PC-3 (cell line): ENCODE measurements at regions not wholly inside any gene's neighbourhood (a gene's known extent, or its start where the extent isn't known, plus 50 kb on each side); places are given as distances from the start of the nearest gene placed in this dataset.

ENCODE experiments used
- ATAC-seq: fragments of 200-7000 bp; cut with Tn5 transposase; 2 replicates; pipeline ENCODE4 v1.9.1; 2020; ENCODE audit warnings: mild to moderate bottlenecking, moderate library complexity
- BruUV-seq: library from RNA; stranded (reverse); fragments of 400-500 nt; replicated peaks from 2 replicates; lab custom pipeline; 2021; lab: Mats Ljungman, UMichigan
- CTCF ChIA-PET: fragments of 300-600 bp; sonication (Branson Sonifier 250); formaldehyde crosslinking; loops from one replicate; lab custom pipeline; 2022; ENCODE audit warnings: antibody characterized with exemption; lab: Charles Lee
- POLR2A ChIA-PET: fragments of 300-600 bp; sonication (Branson Sonifier 250); formaldehyde crosslinking; loops from one replicate; lab custom pipeline; 2022; ENCODE audit warnings: antibody characterized with exemption; ENCODE audit not compliant: unreplicated experiment; lab: Charles Lee
- DNase-seq: peaks from one replicate; pipeline ENCODE4 v3.0.0-alpha.2; 2015
- H2AFZ ChIP-seq: fragments of 300-600 bp; sonication (generic); 2 replicates; pipeline ENCODE4 v1.6.0; 2016; ENCODE audit warnings: antibody characterized with exemption, low read length
- H3F3A ChIP-seq: fragments of 300-600 bp; sonication (generic); one replicate; pipeline ENCODE4 v1.6.0; 2017; ENCODE audit warnings: antibody characterized with exemption, low read length, control low read depth, mild to moderate bottlenecking; ENCODE audit not compliant: unreplicated experiment
- H3K27ac ChIP-seq: fragments of 300-600 bp; sonication (generic); 2 replicates; pipeline ENCODE4 v1.5.1; 2016; ENCODE audit warnings: mild to moderate bottlenecking, low read length
- H3K27me3 ChIP-seq: fragments of 300-600 bp; sonication (generic); 2 replicates; pipeline ENCODE4 v1.6.1; 2016; ENCODE audit warnings: low read length, mixed read lengths
- H3K36me3 ChIP-seq: fragments of 300-600 bp; sonication (generic); 2 replicates; pipeline ENCODE4 v1.6.1; 2016; ENCODE audit warnings: low read depth, mixed run types, low read length, mixed read lengths
- H3K4me1 ChIP-seq: fragments of 300-600 bp; sonication (generic); 2 replicates; pipeline ENCODE4 v1.5.1; 2016; ENCODE audit warnings: low read length; ENCODE audit not compliant: insufficient read depth
- H3K4me2 ChIP-seq: fragments of 300-600 bp; sonication (generic); 2 replicates; pipeline ENCODE4 v1.6.0; 2016; ENCODE audit warnings: low read length
- H3K4me3 ChIP-seq: fragments of 300-600 bp; sonication (generic); 2 replicates; pipeline ENCODE4 v1.5.1; 2016; ENCODE audit warnings: mild to moderate bottlenecking, low read length, mixed read lengths
- H3K79me2 ChIP-seq: fragments of 300-600 bp; sonication (generic); 2 replicates; pipeline ENCODE4 v1.6.1; 2017; ENCODE audit warnings: low read length, mixed read lengths
- H3K9ac ChIP-seq: fragments of 300-600 bp; sonication (generic); 2 replicates; pipeline ENCODE4 v1.6.0; 2016; ENCODE audit warnings: mild to moderate bottlenecking, low read length
- H3K9me2 ChIP-seq: fragments of 300-600 bp; sonication (generic); replicated peaks from 2 replicates; pipeline ENCODE4 v1.6.1; 2016; ENCODE audit warnings: mixed run types, low read length, mixed read lengths
- H3K9me3 ChIP-seq: fragments of 300-600 bp; sonication (generic); 2 replicates; pipeline ENCODE4 v1.6.1; 2016; ENCODE audit warnings: low read length, mixed read lengths
- H4K20me1 ChIP-seq: fragments of 300-600 bp; sonication (generic); 2 replicates; pipeline ENCODE4 v1.6.1; 2016; ENCODE audit warnings: low read length, mixed read lengths
- EZH2 ChIP-seq: fragments of 300-600 bp; sonication (generic); IDR thresholded peaks from one replicate; pipeline ENCODE4 v1.6.1; 2017; ENCODE audit warnings: antibody characterized with exemption, mild to moderate bottlenecking, low read length; ENCODE audit not compliant: unreplicated experiment
- EZH2phosphoT487 ChIP-seq: fragments of 300-600 bp; sonication (generic); IDR thresholded peaks from 2 replicates; pipeline ENCODE4 v1.6.1; 2018; ENCODE audit warnings: mild to moderate bottlenecking, antibody characterized with exemption, low read length, borderline replicate concordance
- intact Hi-C: fragments of 100-400 bp; cut with micrococcal nuclease; formaldehyde crosslinking; loops from 2 replicates; pipeline ENCODE4 v1.9.0; 2023
- TF ChIP-seq, protein P1 (sequence below): fragments of 300-600 bp; sonication (generic); conservative IDR thresholded peaks from 2 replicates; pipeline ENCODE4 v1.5.1; 2017; ENCODE audit warnings: antibody characterized with exemption, low read depth, mild to moderate bottlenecking, low read length

DNA sequence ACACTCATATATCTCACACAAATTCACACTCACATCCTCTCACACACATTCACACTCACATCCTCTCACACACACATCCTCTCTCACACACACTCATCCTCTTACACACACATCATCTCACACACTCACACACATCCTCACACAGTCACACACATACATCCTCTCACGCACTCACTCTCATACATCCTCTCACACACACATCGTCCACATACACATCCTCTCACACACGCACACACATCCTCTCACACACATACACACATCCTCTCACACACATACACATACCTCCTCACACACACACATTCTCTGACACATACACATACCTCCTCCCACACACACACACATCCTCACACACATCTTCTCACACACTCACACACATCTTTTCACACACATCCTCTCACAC is 129.1 kb upstream of the SLC30A5 start:
- no peak for ATAC-seq
- no TSS peak for BruUV-seq

DNA sequence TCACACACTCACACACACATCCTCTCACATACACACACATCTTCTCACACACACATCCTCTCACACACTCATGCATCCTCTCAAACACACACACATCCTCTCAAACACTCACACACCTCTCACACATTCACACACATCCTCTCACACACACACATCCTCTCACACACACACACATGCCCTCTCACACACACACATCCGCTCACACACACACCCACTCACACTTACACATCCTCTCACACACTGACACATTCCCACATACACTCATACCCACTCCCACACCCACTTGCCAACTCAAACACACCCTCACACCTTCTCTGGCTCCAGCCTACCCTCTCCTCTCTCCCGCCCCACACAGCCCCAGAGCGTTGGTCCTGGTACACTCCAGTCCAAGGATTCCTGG is 127.9 kb upstream of the SLC30A5 start:
- Histone ChIP-seq H3K27ac (no peak overlapping the region), H3K27me3 (peaks cover 8% of the 10 kb centered on the region; the same call in 1 of the 2 replicates), H3K79me2 (no peaks in the 10 kb centered on the region), H3K4me2 (no peak overlapping the region), H3K9ac (no peak overlapping the region), H3K9me2 (no peaks in the 10 kb centered on the region), H3K4me3 (no peak overlapping the region), H4K20me1 (no peaks in the 10 kb centered on the region), H3F3A (no peaks in the 10 kb centered on the region), H2AFZ (no peak overlapping the region), H3K36me3 (no peaks in the 10 kb centered on the region), H3K4me1 (0 out of 2 replicates have a peak, but pooled peaks cover 3% of the 10 kb centered on the region), H3K9me3 (no peaks in the 10 kb centered on the region)
- intact Hi-C loops, result no loop called here
- no peak for TF ChIP-seq EZH2phosphoT487
- TF ChIP-seq, protein P1, sequence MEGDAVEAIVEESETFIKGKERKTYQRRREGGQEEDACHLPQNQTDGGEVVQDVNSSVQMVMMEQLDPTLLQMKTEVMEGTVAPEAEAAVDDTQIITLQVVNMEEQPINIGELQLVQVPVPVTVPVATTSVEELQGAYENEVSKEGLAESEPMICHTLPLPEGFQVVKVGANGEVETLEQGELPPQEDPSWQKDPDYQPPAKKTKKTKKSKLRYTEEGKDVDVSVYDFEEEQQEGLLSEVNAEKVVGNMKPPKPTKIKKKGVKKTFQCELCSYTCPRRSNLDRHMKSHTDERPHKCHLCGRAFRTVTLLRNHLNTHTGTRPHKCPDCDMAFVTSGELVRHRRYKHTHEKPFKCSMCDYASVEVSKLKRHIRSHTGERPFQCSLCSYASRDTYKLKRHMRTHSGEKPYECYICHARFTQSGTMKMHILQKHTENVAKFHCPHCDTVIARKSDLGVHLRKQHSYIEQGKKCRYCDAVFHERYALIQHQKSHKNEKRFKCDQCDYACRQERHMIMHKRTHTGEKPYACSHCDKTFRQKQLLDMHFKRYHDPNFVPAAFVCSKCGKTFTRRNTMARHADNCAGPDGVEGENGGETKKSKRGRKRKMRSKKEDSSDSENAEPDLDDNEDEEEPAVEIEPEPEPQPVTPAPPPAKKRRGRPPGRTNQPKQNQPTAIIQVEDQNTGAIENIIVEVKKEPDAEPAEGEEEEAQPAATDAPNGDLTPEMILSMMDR, result no peak
- TF ChIP-seq EZH2, result no peak
- ATAC-seq, result no peak
- CTCF ChIA-PET, result no interaction called here
- BruUV-seq, result no TSS peak
- POLR2A ChIA-PET, result no interaction called here
- DNase-seq, result no peak

More for the DNA sequence above, 129.1 kb upstream of the SLC30A5 start:
- no peak for DNase-seq
- Histone ChIP-seq H2AFZ (no peak overlapping the region), H3K79me2 (no peaks in the 10 kb centered on the region), H3K9me3 (no peaks in the 10 kb centered on the region), H3K9ac (no peak overlapping the region), H3K9me2 (no peaks in the 10 kb centered on the region), H4K20me1 (no peaks in the 10 kb centered on the region), H3K36me3 (no peaks in the 10 kb centered on the region), H3K4me2 (no peak overlapping the region), H3K4me1 (0 out of 2 replicates have a peak, but pooled peaks cover 3% of the 10 kb centered on the region), H3K27ac (no peak overlapping the region), H3K27me3 (no peaks in the 10 kb centered on the region), H3K4me3 (no peak overlapping the region), H3F3A (no peaks in the 10 kb centered on the region)
- ChIA-PET POLR2A (no interaction called here), CTCF (no interaction called here)
- TF ChIP-seq EZH2 (no peak), EZH2phosphoT487 (no peak)
- TF ChIP-seq, protein P1, result no peak
- intact Hi-C loops, result no loop called here

DNA sequence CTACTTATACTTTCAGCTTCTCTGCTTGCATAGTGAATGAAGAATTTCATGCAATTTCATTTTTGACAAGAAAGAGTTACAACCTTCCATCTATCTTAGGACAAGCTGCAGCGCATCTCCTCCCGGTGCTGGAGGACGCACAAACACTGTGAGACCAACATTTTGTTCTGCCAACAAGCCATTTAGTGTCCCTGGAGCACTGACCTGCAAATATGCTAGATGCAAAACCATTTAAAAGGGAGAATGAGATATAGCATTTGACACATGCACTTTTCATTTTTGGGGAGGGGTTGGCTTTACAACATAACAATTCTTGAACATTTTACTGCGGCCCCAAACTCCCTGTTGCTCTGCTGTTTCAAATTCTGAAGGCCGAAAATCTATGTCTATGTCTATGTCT is 127.2 kb upstream of the SLC30A5 start:
- Histone ChIP-seq H3F3A (no peaks in the 10 kb centered on the region), H3K36me3 (no peaks in the 10 kb centered on the region), H3K9me3 (no peaks in the 10 kb centered on the region), H3K9me2 (no peaks in the 10 kb centered on the region), H3K79me2 (no peaks in the 10 kb centered on the region), H3K27me3 (peaks cover 14% of the 10 kb centered on the region), H3K4me3 (no peak overlapping the region), H2AFZ (no peak overlapping the region), H3K4me1 (0 out of 2 replicates have a peak, but pooled peaks cover 3% of the 10 kb centered on the region), H4K20me1 (no peaks in the 10 kb centered on the region), H3K27ac (no peak overlapping the region), H3K4me2 (no peak overlapping the region), H3K9ac (no peak overlapping the region)
- no peak for TF ChIP-seq EZH2phosphoT487
- TF ChIP-seq EZH2, result no peak
- TF ChIP-seq, protein P1, result no peak
- POLR2A ChIA-PET, result no interaction called here
- intact Hi-C loops, result no loop called here
- ATAC-seq (no peak), DNase-seq (no peak)
- no TSS peak for BruUV-seq
- CTCF ChIA-PET, result no interaction called here
